ENCODE measurements at regions not wholly inside any gene's neighbourhood (a gene's known extent, or its start where the extent isn't known, plus 50 kb on each side); places are given as distances from the start of the nearest gene placed in this dataset.
"Not testable (repeated sequence)": the region's sequence is repeated elsewhere in the genome, so short reads cannot be mapped to it uniquely, and the experiment has no call there.

- no peak for DNase-seq (ENCODE audit: low spot score)
Measured at GRCh38 chr6:170017603-170018320, 266.3 kb downstream of the ERMARD start.

GRCh38 chr6:170013815-170014214 is 262.4 kb downstream of the ERMARD start:
- DNase-seq (ENCODE audit: low spot score): no peak

- DNase-seq (ENCODE audit: low spot score): no peak
Measured at GRCh38 chr6:170012037-170012330, 260.6 kb downstream of the ERMARD start.

GRCh38 chr6:170011204-170012036 is 260.0 kb downstream of the ERMARD start:
- no peak for DNase-seq (ENCODE audit: low spot score)

- DNase-seq (ENCODE audit: low spot score): no peak
Measured at GRCh38 chr6:170010665-170011203, 259.3 kb downstream of the ERMARD start.

GRCh38 chr6:170008294-170008785 is 256.9 kb downstream of the ERMARD start:
- DNase-seq (ENCODE audit: low spot score): no peak

GRCh38 chr6:170007468-170008293 is 256.3 kb downstream of the ERMARD start:
- no peak for DNase-seq (ENCODE audit: low spot score)

- no peak for DNase-seq (ENCODE audit: low spot score)
Measured at GRCh38 chr6:170006900-170007467, 255.6 kb downstream of the ERMARD start.

- no peak for DNase-seq (ENCODE audit: low spot score)
Measured at GRCh38 chr6:170006071-170006899, 254.9 kb downstream of the ERMARD start.

GRCh38 chr6:170005665-170006064 is 254.2 kb downstream of the ERMARD start:
- no peak for DNase-seq (ENCODE audit: low spot score)

- no peak for DNase-seq (ENCODE audit: low spot score)
Measured at GRCh38 chr6:170004585-170005210, 253.3 kb downstream of the ERMARD start.

GRCh38 chr6:170003451-170004160 is 252.2 kb downstream of the ERMARD start:
- DNase-seq (ENCODE audit: low spot score): no peak

- no peak for DNase-seq (ENCODE audit: low spot score)
Measured at GRCh38 chr6:170003027-170003426, 251.6 kb downstream of the ERMARD start.

GRCh38 chr6:170001782-170002181 is 250.4 kb downstream of the ERMARD start:
- not testable (repeated sequence) for DNase-seq (ENCODE audit: low spot score)

- no peak for DNase-seq (ENCODE audit: low spot score)
Measured at GRCh38 chr6:170000071-170000843, 248.8 kb downstream of the ERMARD start.

- no peak for DNase-seq (ENCODE audit: low spot score)
Measured at GRCh38 chr6:169999367-169999766, 247.9 kb downstream of the ERMARD start.

GRCh38 chr6:169998457-169998856 is 247.0 kb downstream of the ERMARD start:
- no peak for DNase-seq (ENCODE audit: low spot score)

GRCh38 chr6:169997930-169998218 is 246.5 kb downstream of the ERMARD start:
- DNase-seq (ENCODE audit: low spot score): no peak

Data from COLO829 (cell line).